Left lobe of liver (tissue), 2 donors: ENCODE measurements at regions not wholly inside any gene's neighbourhood (a gene's known extent, or its start where the extent isn't known, plus 50 kb on each side); places are given as distances from the start of the nearest gene placed in this dataset.

Source experiments
- ATAC-seq: fragments of 200-7000 bp; cut with Tn5 transposase; one replicate; pipeline ENCODE4 v1.9.1; 2020; ENCODE audit warnings: mild to moderate bottlenecking, moderate library complexity
- DNase-seq: peaks from one replicate; pipeline ENCODE4 v3.0.0-alpha.2; 2020; ENCODE audit warnings: low spot score
- donor health status: DM: no; HTN: no; CAD: no; lungs with moderate emphysema.
- donor health status: DM: no; HTN: yes; CAD: no.

DNA sequence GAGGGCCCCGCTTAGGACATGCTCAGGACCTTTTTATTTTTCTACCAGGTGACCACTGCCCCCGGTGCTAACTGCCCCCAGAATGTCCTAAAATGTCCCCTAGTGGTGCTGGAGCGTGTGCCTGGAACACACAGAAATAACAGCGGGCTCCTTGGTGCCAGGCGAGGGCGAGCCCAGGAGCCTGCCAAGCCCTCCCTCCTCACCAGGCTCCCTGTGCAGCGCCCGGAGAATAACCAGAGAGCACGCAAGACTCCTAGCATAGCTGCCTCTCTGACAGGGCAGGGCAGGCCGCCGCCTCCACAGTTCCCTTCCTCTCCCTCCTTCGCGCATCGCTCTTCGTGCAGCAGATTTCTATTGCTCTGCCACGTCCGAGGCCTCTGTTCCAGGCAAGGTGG is 84.3 kb upstream of the ZNF516 start:
- DNase-seq (no peak), ATAC-seq (no peak)

DNA sequence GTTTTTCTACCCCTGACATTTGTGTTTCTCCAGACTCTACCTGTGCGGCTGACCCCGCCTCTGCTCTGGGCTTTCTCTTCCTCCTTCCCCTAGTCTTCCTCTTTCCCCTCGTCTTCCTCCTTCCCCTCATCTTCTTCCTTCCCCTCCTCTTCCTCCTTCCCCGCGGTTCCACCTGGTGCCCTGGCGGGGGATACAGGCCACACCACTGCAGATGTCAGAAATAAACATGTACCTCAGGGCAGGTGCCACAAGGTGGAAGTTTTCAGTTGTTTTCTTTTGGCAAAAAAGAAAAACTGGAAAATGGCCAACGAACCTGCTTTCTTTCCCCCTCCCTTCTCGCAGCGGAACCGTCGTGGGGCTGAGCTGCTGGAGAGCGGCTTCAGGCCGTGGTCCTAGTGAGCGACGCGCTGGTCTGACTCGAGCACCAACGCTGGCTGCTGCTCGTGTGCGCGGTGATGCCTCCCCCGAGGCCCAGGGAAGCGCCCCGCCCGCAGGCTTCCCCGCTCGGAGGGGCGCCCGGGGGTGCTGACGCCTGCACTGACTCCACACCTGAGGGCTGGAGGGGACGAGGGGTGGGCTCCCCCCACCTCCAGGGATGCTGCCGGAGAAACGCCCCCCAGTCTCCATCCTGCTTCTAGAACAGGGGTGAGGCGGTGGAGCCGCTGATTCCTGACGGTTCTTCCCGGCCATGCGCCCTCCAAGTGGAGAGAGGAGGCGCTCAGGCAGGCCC is 83.7 kb upstream of the ZNF516 start:
- DNase-seq (peak; percentile 39), ATAC-seq (no peak)

DNA sequence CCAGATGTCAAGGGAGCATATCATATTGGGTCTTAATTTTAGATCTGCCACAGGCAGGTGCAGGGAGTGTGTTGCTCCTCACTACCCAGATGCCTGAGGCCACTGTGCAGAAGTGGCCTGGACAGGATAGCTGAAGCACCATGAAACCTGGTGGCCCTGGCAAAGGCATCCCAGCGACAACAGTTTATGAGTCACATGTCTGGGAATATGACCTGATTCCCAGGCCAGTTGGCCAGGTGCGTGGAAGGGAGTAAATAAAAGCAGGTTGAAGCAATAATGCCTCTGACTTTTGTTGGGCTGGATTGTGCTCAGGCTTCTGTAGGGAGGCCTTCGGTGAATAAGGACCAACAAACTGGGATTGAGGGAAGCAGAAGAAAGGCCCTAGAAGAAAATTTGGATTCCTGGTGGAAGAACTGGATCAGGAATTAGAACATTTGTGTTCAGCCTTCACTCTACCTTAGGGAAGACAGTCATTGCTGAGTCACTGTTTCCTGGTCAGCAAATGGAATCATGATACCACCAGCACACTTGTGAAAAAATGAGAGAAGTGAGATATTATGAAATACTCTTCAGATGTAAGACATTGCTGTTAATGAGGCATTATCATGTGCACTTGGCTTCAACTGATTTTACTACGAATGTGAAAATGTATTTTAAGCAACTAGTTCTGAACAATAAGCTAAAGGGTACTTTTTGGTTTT is 78.4 kb upstream of the ZNF516 start:
- DNase-seq: peak; percentile 74
- peak; percentile 96 for ATAC-seq

DNA sequence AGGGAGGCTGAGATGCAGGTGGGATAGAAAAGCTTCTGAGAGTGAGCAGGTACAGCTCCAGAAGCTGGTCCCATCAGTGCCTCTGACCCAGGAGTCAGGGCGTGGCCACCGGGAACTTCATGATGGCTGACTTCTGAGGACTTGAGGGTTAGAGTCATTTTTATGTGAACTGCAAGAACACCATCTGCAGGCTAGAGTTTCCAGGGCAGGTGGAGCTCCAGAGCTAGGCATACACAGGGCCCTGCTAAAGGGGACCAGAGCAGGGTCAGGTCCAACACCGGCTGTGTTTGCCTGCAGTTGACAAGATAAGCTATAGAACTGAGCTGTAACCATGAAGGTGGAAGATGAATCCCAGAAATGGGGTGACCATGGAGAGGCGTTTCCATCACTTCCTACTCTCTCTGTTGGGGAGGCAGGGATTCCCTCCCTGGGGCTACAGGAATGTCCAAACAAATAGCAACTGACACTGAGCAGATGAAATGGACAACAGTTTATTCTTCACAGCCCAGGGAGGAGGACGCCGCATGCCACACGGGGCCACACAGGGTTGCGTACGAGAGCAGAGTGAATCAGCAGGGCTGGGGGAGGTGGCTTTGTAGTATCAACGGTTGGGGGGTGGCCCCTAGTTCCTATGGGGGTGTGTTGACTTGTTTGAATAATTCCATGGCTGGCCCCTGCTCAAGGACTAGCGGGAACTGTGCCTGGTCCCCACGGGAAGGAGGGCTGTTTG is 77.6 kb upstream of the ZNF516 start:
- ATAC-seq: no peak
- no peak for DNase-seq

DNA sequence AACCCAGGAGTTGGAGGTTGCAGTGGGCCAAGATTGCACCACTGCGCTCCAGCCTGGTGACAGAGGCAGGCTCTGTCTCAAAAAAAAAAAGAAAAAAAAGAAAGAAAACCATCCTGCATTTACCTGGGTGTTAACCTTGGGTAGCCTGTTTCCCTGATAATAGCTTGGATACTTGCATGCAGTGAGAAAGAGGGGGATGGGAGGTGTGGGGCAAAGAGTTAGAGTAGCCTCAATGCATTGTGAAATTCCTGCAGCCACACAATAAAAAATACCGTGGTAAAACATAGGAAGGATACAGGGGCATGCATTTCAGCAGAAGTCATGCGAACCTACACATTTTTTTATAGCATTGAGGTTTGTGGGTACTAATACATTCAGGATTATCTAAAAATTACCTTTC is 76.6 kb upstream of the ZNF516 start:
- ATAC-seq (no peak), DNase-seq (no peak)

DNA sequence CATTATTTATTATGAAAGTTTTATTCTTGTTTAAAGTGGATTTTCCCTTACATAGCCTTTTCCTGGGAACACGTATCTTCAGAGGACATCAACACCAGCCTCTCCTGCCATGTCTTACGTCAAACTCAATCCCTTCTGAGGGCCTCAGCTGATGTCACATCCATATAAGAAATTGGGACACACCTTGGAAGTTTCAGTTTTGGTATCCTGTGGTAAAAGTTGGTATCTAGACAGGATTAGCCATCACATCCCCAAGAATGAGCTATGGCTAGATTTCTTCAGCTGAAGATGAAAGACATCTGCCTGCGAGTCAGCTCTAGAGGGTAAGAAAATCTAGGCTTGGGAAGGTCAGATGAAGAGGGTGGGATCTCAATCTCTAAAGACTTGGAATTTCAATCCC is 75.8 kb upstream of the ZNF516 start:
- no peak for ATAC-seq
- DNase-seq: no peak

DNA sequence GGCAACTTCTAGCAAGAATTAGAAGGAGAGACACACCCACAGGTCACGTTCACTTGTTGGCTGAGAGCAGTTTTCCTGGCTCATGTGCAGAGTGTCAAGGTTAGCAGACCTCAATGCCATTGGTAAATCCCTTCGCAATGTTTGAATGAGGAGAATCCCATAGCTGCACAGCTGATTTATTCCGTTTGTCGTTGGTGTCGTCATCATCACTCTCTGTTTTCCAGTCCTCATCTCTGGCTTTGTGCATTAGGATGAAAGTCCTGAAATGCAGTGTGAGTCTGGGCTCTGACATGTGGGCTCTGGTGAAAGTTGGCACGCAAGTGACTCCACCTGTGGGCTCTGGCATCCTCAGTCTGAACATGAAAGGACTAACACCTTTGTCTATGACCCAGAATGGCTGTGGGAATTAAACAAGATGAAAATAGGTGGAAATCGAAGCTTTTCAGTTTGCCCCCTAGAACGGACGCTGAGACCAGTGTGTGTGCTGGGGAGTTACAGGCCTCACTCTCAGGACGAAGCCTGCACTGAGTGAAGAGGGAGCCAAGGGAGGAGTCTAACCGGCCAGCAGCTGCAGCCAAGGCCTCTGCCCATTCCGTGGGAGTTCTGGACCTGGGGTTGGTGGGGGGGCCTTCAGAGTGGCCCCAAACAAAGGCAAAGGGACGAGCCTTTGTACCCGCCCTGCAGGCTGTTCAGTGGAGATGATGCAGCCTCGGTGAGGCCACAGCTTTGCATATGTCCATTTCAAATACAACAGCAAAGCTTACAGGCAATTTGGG is 74.8 kb upstream of the ZNF516 start:
- no peak for DNase-seq
- ATAC-seq: no peak

DNA sequence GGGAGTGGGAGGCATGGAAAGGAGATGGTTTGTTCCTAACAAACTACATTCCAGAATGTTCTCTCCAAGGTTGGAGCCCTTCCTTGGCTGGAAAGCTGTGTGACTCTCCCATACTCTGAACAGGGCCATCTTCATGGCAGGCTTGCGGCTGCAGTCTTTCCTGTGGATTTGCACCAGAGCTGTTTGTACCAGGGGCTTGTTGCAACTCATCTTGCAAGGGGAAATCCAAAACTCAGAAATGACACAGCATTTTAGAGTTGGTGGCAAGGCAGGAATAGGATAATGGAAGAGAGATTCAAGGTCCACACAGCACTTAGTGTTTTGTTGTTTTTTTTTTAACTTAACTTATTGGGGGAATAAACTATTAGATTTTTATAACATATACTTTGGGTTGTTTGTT is 73.7 kb upstream of the ZNF516 start:
- ATAC-seq: no peak
- no peak for DNase-seq

DNA sequence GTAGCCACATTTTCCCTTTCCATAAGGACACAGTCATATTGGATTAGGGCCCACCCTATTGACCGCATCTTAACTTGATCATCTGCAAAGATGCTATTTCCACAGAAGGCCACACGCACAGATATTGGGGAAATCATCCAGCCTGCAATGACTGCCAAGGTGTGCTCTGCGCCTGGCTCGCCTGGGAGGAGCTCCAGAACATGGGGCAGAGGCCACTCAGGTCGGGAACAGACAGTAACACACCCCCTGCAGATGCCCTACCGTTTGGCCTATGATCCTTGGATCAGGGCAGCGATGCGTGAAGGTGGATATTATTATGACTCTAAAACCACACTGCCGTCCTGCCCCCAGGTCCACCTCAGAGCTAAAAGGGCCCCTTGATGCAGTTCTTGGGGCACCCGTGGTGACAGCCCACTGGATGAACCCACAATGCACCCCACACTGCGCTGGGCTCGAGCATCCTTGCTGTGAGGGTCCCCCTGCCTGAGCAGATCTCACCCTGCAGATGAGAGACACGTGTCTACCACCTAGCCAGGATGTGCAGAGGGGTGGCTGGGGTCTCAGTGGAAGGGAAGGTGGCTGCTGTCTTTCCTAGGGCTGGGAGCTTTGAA is 72.9 kb upstream of the ZNF516 start:
- no peak for DNase-seq

DNA sequence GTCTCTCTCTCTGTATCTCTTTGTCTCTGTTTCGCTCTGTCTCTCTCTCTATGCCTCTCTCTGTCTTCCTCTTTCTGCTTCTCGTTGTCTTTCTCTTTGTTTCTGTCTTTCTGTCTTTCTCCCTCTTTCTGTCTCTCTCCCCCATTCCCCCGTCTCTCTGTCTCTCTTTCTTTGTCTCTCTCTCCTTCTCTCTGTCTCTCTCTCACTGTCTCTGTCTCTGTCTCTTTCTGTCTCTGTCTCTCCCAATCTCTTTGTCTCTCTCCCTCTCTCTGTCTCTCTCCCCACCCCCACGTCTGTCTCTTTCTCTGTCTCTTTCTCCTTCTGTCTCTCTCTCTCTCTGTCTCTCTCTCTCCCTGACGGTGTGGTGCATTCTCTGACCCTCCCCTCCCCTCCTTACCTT is 71.9 kb upstream of the ZNF516 start:
- ATAC-seq (no peak), DNase-seq (no peak)

More for the DNA sequence above, 72.9 kb upstream of the ZNF516 start:
- peak; percentile 74 for ATAC-seq

DNA sequence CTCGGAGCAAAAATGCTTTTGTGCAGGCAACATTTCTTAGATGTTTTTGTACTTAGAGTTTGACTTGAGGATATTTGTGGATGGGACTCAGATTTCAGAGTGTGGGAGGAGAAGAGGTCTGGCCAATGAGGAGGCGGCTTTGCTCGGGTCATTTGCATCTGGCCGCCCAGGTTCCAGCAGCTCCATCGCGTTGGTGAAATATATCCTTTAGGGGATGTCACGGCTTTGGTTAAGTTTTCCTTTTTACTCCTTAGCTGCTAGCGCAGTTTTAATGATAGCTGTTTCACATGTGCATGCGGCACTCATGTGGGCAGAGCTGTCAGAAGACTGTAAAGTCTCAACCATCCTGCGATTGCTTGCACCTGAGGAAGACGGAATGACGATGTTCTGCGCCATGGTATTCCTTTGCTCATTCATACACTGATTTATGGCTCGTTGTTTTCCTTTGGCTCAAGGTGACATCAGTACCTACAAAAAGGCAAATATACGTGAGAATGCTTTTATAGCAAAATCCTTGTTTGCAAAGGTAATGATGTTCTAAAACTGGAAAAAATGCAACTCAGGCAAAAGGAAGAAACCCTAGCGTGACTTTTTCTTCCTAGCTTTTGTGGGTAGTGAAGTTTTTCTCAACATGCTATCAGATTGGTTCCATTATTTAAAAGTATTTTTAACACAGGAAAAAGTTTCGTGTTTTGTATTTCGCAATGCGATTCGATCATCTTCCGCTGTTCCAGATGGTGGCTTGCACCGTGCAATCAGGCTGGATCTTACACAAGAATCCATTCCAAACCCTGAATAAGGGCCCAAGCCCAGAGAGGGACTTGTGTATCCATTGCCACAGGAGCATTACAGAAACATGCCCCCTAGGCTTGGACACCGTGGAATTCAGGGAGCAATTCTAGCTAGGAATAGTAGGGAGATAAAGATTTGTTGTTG is 70.5 kb upstream of the ZNF516 start:
- ATAC-seq (peak; percentile 88), DNase-seq (no peak)

DNA sequence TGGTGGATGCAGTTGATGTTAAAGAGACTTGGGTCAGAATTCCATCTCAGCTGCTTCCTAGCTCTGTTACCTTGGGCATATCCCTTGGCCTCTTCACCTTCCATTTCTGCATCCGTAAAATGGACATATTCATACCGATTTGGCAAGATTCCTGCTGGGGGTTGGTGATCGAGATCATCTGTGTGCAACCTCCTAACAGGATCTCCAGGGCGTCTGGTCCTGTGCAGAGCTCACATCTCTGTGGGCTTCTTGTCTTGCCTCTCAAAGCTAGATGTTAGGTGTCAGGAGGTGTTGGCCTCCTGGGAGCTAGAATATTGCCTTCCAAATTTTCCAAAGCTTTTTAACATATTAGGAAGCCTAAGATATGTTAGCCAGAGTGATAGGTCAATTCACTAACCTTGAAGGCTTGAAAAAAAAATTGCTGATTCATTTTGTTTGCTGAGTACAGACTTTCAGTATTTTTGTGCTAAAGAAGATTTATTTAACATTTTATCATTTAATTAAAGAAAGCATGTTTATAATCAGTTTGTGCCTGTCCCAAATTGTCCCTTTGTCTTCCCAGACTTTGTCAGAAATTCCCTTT is 69.7 kb upstream of the ZNF516 start:
- no peak for ATAC-seq

DNA sequence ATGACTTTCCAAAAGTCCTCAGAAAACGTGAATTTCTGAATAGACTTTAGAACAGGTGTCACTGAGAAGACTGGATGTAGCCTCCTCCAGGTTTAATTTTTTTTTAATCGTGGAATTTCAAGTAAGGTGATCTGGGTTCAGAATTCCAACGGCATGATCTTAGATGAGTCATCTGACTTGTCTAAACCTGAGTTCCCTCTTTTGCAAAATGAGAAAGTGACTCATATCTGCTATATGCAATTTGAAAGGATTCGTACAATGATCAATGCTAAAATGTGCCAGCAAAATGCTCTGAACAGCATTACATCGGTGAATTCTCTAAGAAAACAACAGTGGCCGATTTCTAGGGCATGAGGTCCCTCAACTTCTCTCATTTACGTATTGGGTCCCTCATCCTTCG is 69.1 kb upstream of the ZNF516 start:
- ATAC-seq (no peak), DNase-seq (no peak)

More for the DNA sequence above, 69.7 kb upstream of the ZNF516 start:
- no peak for DNase-seq

DNA sequence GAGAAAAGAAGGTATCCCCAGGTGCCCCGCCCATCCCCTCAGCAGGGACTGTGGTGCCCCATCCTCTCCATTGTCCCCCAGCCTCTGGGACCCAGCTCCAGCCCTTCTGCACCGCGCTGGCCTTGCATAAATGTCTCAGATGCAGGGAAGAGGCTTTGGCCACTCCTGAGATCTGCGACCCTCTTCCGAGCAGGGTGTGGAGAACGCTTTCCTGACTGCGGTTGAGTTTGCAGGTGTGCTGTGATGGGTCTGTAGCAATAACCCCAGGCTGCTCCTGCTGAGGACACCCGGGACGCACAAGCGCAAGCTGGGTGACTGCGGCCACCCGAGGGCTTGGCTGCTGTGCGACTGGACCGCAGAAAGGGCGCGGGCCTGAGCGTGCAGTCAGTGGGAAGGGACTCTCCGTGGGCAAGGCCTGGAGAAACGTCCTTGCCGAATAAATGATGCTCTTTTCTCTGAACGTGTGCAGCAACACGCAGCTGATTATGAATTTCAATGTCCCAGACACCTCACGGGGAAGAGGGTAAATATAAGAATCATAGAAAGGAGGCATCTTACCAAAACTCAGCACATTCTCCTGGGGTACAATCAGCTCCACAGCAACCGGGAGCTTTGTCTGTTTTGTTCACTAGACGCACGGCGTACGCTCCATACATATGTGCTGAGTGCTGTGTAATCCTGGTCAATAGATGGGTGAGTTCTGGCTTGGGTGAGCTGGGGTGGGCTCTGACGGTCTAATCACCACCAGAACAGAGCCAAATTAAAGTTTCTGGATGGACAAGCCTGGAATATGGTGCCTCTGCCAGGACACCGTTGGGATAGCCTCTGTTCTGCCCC is 67.5 kb upstream of the ZNF516 start:
- DNase-seq (no peak), ATAC-seq (no peak)

DNA sequence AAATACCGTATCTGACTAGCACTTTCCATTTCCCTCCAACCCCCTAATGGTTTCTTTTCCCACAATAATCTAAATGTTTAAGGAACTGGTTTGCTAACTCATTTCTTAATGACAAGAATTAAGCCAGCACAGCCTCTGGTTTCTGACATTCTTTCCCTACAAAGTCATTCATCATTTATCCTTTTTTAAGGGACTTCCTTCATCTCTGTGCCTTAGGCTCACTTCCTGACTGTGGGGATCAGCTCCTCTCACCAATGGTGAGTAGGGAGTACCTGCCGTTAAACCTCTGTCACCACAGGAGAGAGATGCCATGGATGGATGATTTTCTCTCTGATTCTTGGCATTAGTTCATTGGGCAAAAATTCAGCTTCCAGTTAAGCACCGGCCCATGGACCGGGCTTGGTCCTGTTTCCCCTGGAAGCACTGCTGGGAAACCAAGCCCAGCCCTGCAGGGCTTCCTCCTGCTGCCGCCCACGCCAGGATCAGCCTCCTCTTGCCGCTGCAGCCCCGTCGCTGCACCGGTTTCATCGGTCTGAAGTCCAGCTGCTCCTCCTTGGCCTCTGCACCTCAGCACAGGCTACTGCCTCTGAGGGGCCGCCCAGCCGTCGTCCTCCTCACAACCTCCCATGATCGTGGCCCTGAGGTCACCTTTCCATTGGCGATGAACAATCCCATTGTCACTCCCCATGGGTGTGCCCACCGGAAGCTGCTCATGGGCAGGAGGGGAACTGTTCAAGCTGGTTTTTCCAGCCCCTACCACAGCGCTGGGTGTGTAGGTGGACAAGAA is 64.0 kb upstream of the ZNF516 start:
- ATAC-seq: peak; percentile 13
- no peak for DNase-seq

DNA sequence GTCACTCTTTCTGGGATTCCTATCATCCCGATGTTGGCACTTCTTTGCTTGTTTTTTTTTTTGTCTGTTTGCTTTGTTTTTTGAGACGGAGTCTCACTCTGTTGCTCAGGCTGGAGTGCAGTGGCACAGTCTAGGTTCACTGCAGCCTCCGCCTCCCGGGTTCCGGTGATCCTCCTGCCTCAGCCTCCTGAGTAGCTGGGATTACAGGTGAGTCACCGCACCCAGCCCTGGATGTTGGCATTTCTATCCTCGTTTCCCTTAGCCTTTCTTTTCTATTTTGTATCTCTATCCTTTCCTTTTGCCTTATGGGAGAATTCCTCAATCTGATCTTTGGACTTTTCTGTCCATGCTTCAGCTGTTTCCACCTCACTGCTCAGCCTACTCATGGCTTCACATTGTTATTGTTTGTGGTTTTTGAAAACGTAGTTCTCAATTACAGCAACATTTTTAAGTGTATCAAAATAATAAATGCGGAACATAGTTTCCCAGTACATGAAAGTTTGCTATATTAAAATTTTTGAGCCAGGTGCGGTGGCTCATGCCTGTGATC is 62.1 kb upstream of the ZNF516 start:
- ATAC-seq (peak; percentile 51), DNase-seq (no peak)

DNA sequence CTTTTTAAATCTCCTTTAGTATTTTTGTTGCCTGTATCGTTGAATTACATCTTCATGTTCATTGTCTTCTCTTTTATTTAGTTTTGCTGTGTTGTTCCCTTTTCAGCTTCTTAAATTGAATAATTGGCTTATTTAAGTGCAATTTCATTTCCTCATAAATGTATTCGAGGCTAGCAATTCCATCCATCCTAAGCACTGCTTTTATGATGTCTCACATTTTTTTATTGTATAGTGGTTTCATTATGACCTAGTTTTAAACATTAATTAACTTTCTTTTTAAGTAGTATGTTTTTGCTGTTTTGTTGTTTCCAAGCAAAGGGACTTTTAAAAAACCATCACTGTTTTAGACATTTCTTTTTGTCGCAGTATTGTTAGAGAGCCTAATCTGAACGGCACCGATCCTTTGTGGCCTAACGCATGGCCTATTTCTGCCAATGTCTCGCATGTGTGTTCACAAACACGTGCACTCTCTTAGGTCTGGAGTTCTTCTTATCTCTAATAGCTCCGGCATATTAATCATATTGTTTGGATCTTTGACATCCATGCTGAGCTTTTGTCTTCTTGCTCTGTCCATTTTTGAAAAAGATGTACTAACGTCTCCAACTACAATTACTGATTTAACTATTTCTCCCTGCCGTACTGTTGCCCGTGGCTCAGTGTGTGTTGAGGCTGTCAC is 59.6 kb upstream of the ZNF516 start:
- ATAC-seq (no peak), DNase-seq (no peak)
